Osteoblast (primary cell): ENCODE measurements at regions not wholly inside any gene's neighbourhood (a gene's known extent, or its start where the extent isn't known, plus 50 kb on each side); places are given as distances from the start of the nearest gene placed in this dataset.
"Not testable (repeated sequence)": the region's sequence is repeated elsewhere in the genome, so short reads cannot be mapped to it uniquely, and the experiment has no call there.

Experiments
- DNase-seq: peaks from one replicate; pipeline ENCODE4 v3.0.0; 2011; ENCODE audit warnings: low spot score, mixed read lengths; ENCODE audit not compliant: insufficient read length; ENCODE audit errors: missing footprints
- H2AFZ ChIP-seq: 2 replicates; pipeline ENCODE4 v1.6.0; 2011; ENCODE audit warnings: mild to moderate bottlenecking, low read length
- H3K27ac ChIP-seq: 2 replicates; pipeline ENCODE4 v1.5.1; 2011; ENCODE audit warnings: mild to moderate bottlenecking, low read depth, low read length, moderate library complexity
- H3K27me3 ChIP-seq: 2 replicates; pipeline ENCODE4 v1.6.0; 2012; ENCODE audit warnings: mild to moderate bottlenecking, control low read depth, inconsistent platforms, low read length, moderate library complexity; ENCODE audit not compliant: insufficient read depth
- H3K36me3 ChIP-seq: 2 replicates; pipeline ENCODE4 v1.5.1; 2011; ENCODE audit warnings: mild to moderate bottlenecking, low read length, control low read depth, moderate library complexity; ENCODE audit not compliant: insufficient read depth
- H3K4me1 ChIP-seq: 2 replicates; pipeline ENCODE4 v1.5.1; 2011; ENCODE audit warnings: mild to moderate bottlenecking, low read length, control low read depth, moderate library complexity; ENCODE audit not compliant: insufficient read depth
- H3K4me2 ChIP-seq: 2 replicates; pipeline ENCODE4 v1.6.0; 2011; ENCODE audit warnings: mild to moderate bottlenecking, low read length; ENCODE audit not compliant: insufficient read depth
- H3K4me3 ChIP-seq: fragments of 200-600 bp; sonication (generic); 3 replicates; pipeline ENCODE4 v1.5.1; 2012; ENCODE audit warnings: mild to moderate bottlenecking, low read length, inconsistent platforms; ENCODE audit not compliant: insufficient read depth
- H3K79me2 ChIP-seq: 2 replicates; pipeline ENCODE4 v1.6.0; 2012; ENCODE audit warnings: mild to moderate bottlenecking, low read length, control low read depth, inconsistent platforms; ENCODE audit not compliant: insufficient read depth
- H3K9me3 ChIP-seq: 2 replicates; pipeline ENCODE4 v1.5.1; 2011; ENCODE audit warnings: low read depth, low read length, control low read depth
- H4K20me1 ChIP-seq: 2 replicates; pipeline ENCODE4 v1.6.0; 2012; ENCODE audit warnings: mild to moderate bottlenecking, low read length, control low read depth; ENCODE audit not compliant: insufficient read depth
- TF ChIP-seq, protein P1 (sequence below): IDR thresholded peaks from 2 replicates; pipeline ENCODE4 v1.5.1; 2011; ENCODE audit warnings: mild to moderate bottlenecking, low read depth, low read length, moderate library complexity; ENCODE audit errors: extremely low read depth

DNA sequence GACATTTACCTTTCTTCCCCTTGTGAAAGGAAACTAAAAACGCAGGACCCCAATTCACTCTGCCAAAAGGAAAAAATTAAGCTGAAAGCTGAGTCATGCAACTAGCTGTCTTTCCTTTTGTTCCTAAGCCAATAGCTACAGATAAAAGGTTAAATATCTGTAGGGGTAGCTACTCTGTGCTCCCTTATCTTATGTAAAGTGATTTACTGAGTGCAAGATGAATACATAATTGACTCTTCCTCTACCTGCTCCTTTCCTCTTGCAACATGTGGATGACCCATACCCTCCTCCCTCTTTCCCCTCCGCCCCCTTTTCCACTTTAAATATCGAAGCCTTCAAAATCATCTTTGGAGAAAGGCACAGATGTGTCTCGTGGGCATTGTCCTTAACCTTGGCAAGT is 68.0 kb upstream of the ZNF157 start:
- H2AFZ ChIP-seq = no peak overlapping the region
- H3K79me2 ChIP-seq = no peaks in the 10 kb centered on the region
- H3K9me3 ChIP-seq = no peaks in the 10 kb centered on the region
- H3K4me2 ChIP-seq = no peak overlapping the region
- no peak for DNase-seq
- H3K4me3 ChIP-seq = no peak overlapping the region
- H4K20me1 ChIP-seq = no peaks in the 10 kb centered on the region
- H3K4me1 ChIP-seq = no peaks in the 10 kb centered on the region
- H3K27me3 ChIP-seq = peaks cover 8% of the 10 kb centered on the region
- TF ChIP-seq, protein P1, sequence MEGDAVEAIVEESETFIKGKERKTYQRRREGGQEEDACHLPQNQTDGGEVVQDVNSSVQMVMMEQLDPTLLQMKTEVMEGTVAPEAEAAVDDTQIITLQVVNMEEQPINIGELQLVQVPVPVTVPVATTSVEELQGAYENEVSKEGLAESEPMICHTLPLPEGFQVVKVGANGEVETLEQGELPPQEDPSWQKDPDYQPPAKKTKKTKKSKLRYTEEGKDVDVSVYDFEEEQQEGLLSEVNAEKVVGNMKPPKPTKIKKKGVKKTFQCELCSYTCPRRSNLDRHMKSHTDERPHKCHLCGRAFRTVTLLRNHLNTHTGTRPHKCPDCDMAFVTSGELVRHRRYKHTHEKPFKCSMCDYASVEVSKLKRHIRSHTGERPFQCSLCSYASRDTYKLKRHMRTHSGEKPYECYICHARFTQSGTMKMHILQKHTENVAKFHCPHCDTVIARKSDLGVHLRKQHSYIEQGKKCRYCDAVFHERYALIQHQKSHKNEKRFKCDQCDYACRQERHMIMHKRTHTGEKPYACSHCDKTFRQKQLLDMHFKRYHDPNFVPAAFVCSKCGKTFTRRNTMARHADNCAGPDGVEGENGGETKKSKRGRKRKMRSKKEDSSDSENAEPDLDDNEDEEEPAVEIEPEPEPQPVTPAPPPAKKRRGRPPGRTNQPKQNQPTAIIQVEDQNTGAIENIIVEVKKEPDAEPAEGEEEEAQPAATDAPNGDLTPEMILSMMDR = no peak
- no peaks in the 10 kb centered on the region for H3K36me3 ChIP-seq
- H3K27ac ChIP-seq = no peak overlapping the region

- H3K27ac ChIP-seq, H3K4me2 ChIP-seq, H3K27me3 ChIP-seq, H4K20me1 ChIP-seq, H3K9me3 ChIP-seq, H3K79me2 ChIP-seq, H2AFZ ChIP-seq, H3K36me3 ChIP-seq, H3K4me1 ChIP-seq, H3K4me3 ChIP-seq, DNase-seq: not testable (repeated sequence)
Measured at GRCh38 chrX:47306471-47307023, 63.8 kb upstream of the ZNF157 start.

DNA sequence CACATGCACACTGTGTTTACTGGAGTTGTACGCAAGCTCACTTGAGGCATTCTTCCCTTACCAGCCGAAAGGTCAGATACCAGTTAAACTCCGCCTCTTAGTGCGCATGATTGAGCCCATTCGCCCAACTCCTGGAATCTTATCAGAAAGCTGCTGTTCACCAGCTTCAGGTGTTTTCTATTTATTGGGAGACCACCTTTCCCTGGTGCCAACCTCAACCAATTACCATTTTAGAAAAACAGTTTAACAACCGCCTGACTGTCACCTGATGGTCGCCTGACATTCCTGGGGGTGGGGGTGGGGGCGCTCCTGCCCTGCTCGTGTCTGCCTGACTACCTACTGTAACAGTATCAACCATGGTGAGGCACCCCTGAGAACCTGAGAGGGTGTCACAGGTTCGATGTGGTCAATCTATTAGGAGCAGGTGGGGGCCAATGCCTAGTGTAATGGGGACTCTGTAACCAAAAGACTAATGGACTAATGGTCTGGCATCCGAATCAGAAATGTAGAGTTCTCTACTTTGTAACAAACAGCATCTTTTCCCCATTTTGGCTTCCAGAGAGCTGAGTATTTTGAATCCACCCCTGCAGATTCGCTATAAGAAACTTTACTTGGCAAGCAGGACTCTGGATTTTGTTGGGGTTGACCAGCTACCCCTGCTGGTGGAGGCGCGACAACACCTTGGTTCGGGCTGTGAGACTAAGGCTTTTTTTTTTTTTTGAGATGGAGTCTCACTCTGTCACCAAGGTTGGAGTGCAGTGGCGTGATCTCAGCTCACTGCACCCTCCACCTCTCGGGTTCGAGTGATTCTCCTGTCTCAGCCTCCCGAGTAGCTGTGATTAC is 58.2 kb upstream of the ZNF157 start:
- Histone ChIP-seq H3K27me3 (peaks cover 2% of the 10 kb centered on the region), H3K9me3 (no peaks in the 10 kb centered on the region), H2AFZ (peak overlapping the region; percentile 74), H3K4me3 (no peak overlapping the region), H3K36me3 (no peaks in the 10 kb centered on the region), H3K4me2 (peak overlapping the region; percentile 32), H3K27ac (no peak overlapping the region), H3K79me2 (no peaks in the 10 kb centered on the region), H4K20me1 (no peaks in the 10 kb centered on the region), H3K4me1 (no peaks in the 10 kb centered on the region)
- peak; percentile 74 for DNase-seq
- TF ChIP-seq, protein P1 = peak; percentile 73

DNA sequence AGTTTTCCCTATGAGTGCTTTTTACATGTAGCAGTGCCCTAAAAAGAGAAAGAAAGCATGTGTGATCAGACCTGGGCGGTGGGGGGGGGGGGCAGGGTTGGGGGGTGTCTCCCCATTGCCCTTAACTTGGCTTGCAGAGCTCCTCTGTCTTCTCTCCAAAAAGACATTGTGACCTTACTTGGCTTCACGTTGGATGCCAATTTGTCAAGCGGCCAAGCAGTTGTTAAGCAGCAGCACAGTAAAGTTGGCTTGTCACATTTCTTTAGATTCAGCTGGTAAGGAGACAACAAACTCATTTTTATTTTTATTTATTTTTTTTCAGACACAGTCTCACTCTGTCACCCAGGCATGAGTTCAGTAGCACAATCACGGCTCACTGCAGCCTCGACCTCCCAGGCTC is 57.3 kb upstream of the ZNF157 start:
- Histone ChIP-seq H3K9me3 (no peaks in the 10 kb centered on the region), H3K27me3 (peaks cover 2% of the 10 kb centered on the region), H3K79me2 (no peaks in the 10 kb centered on the region), H3K4me3 (no peak overlapping the region), H3K36me3 (no peaks in the 10 kb centered on the region), H2AFZ (no peak overlapping the region), H3K4me1 (no peaks in the 10 kb centered on the region), H3K4me2 (no peak overlapping the region), H3K27ac (no peak overlapping the region), H4K20me1 (no peaks in the 10 kb centered on the region)
- TF ChIP-seq, protein P1 = no peak
- no peak for DNase-seq
